SU-DHL-6 (cell line): ENCODE measurements at regions not wholly inside any gene's neighbourhood (a gene's known extent, or its start where the extent isn't known, plus 50 kb on each side); places are given as distances from the start of the nearest gene placed in this dataset.
"Not testable (repeated sequence)": the region's sequence is repeated elsewhere in the genome, so short reads cannot be mapped to it uniquely, and the experiment has no call there.

ENCODE experiments used
- CTCF ChIP-seq: fragments of 200-600 bp; sonication (generic); IDR thresholded peaks from one replicate; pipeline ENCODE4 v1.5.1; 2017; ENCODE audit warnings: antibody characterized with exemption, mild to moderate bottlenecking, low read length, moderate library complexity; ENCODE audit not compliant: insufficient read depth, poor library complexity, severe bottlenecking
- EZH2phosphoT487 ChIP-seq: fragments of 200-600 bp; sonication (generic), shearing (Covaris generic); conservative IDR thresholded peaks from 2 replicates; pipeline ENCODE4 v1.6.1; 2018; ENCODE audit warnings: mild to moderate bottlenecking, antibody characterized with exemption, low read length, moderate library complexity, mixed read lengths

- TF ChIP-seq CTCF, EZH2phosphoT487: not testable (repeated sequence)
Observed at GRCh38 chr4:115178687-115179086, 65.3 kb upstream of the NDST4 start.
